ENCODE measurements at regions not wholly inside any gene's neighbourhood (a gene's known extent, or its start where the extent isn't known, plus 50 kb on each side); places are given as distances from the start of the nearest gene placed in this dataset.
"Not testable (repeated sequence)": the region's sequence is repeated elsewhere in the genome, so short reads cannot be mapped to it uniquely, and the experiment has no call there.

- DNase-seq (ENCODE audit: low spot score), result no peak
Observed at GRCh38 chr2:89797320-89798038, 1106.0 kb downstream of the RPIA start.

- not testable (repeated sequence) for DNase-seq (ENCODE audit: low spot score)
Observed at GRCh38 chr2:89801207-89801606, 1109.7 kb downstream of the RPIA start.

- DNase-seq (ENCODE audit: low spot score), result not testable (repeated sequence)
Observed at GRCh38 chr2:89806363-89806762, 1114.9 kb downstream of the RPIA start.

GRCh38 chr2:89811295-89811694 is 1119.8 kb downstream of the RPIA start:
- DNase-seq (ENCODE audit: low spot score), result no peak

- DNase-seq (ENCODE audit: low spot score), result not testable (repeated sequence)
Observed at GRCh38 chr2:89811910-89812309, 1120.4 kb downstream of the RPIA start.

GRCh38 chr2:89814359-89814758 is 1122.9 kb downstream of the RPIA start:
- not testable (repeated sequence) for DNase-seq (ENCODE audit: low spot score)

- no peak for DNase-seq (ENCODE audit: low spot score)
Observed at GRCh38 chr2:89818873-89819272, 1127.4 kb downstream of the RPIA start.

- no peak for DNase-seq (ENCODE audit: low spot score)
Observed at GRCh38 chr2:89819809-89820208, 1128.3 kb downstream of the RPIA start.

GRCh38 chr2:89820248-89820647 is 1128.8 kb downstream of the RPIA start:
- DNase-seq (ENCODE audit: low spot score), result no peak

GRCh38 chr2:89821455-89821945 is 1130.0 kb downstream of the RPIA start:
- no peak for DNase-seq (ENCODE audit: low spot score)

GRCh38 chr2:89822342-89822741 is 1130.9 kb downstream of the RPIA start:
- DNase-seq (ENCODE audit: low spot score), result not testable (repeated sequence)

GRCh38 chr2:89823556-89823955 is 1132.1 kb downstream of the RPIA start:
- no peak for DNase-seq (ENCODE audit: low spot score)

- no peak for DNase-seq (ENCODE audit: low spot score)
Observed at GRCh38 chr2:89825034-89825433, 1133.6 kb downstream of the RPIA start.

GRCh38 chr2:89826741-89827140 is 1135.3 kb downstream of the RPIA start:
- DNase-seq (ENCODE audit: low spot score), result not testable (repeated sequence)

GRCh38 chr2:89827829-89828228 is 1136.4 kb downstream of the RPIA start:
- DNase-seq (ENCODE audit: low spot score), result not testable (repeated sequence)

GRCh38 chr2:89828416-89828815 is 1136.9 kb downstream of the RPIA start:
- DNase-seq (ENCODE audit: low spot score), result not testable (repeated sequence)

- not testable (repeated sequence) for DNase-seq (ENCODE audit: low spot score)
Observed at GRCh38 chr2:89828961-89829631, 1137.6 kb downstream of the RPIA start.

- DNase-seq (ENCODE audit: low spot score), result no peak
Observed at GRCh38 chr2:89829828-89830227, 1138.4 kb downstream of the RPIA start.

GRCh38 chr2:89830341-89831218 is 1139.1 kb downstream of the RPIA start:
- not testable (repeated sequence) for DNase-seq (ENCODE audit: low spot score)

- DNase-seq (ENCODE audit: low spot score), result no peak
Observed at GRCh38 chr2:89831641-89832498, 1140.4 kb downstream of the RPIA start.

GRCh38 chr2:89833116-89833779 is 1141.8 kb downstream of the RPIA start:
- no peak for DNase-seq (ENCODE audit: low spot score)
